Loucy (cell line): ENCODE measurements at regions not wholly inside any gene's neighbourhood (a gene's known extent, or its start where the extent isn't known, plus 50 kb on each side); places are given as distances from the start of the nearest gene placed in this dataset.

Source experiments
- H2AFZ ChIP-seq: fragments of 200-600 bp; sonication (generic); 2 replicates; pipeline ENCODE4 v1.6.0; 2016; ENCODE audit warnings: antibody characterized with exemption, mild to moderate bottlenecking, low read length, moderate library complexity
- H3F3A ChIP-seq: fragments of 200-600 bp; 2 replicates; pipeline ENCODE4 v1.6.0; 2016; ENCODE audit warnings: antibody characterized with exemption, low read depth, mild to moderate bottlenecking
- H3K27me3 ChIP-seq: fragments of 200-600 bp; sonication (generic); 2 replicates; pipeline ENCODE4 v1.6.1; 2014; ENCODE audit warnings: low read length, mild to moderate bottlenecking; ENCODE audit not compliant: insufficient read depth, poor library complexity, severe bottlenecking
- H3K36me3 ChIP-seq: fragments of 200-600 bp; sonication (generic); 2 replicates; pipeline ENCODE4 v1.6.1; 2016; ENCODE audit warnings: low read length; ENCODE audit not compliant: insufficient read depth
- H3K4me1 ChIP-seq: fragments of 200-600 bp; sonication (generic); 2 replicates; pipeline ENCODE4 v1.5.1; 2014; ENCODE audit warnings: low read length, mild to moderate bottlenecking; ENCODE audit not compliant: insufficient read depth, poor library complexity, severe bottlenecking
- H3K4me2 ChIP-seq: fragments of 200-600 bp; sonication (generic); 2 replicates; pipeline ENCODE4 v1.6.0; 2014; ENCODE audit warnings: antibody characterized with exemption, low read length, low read depth, mild to moderate bottlenecking; ENCODE audit not compliant: poor library complexity, severe bottlenecking
- H3K4me3 ChIP-seq: fragments of 200-600 bp; sonication (generic); 2 replicates; pipeline ENCODE4 v1.5.1; 2014; ENCODE audit warnings: low read length, mild to moderate bottlenecking, mixed read lengths; ENCODE audit not compliant: poor library complexity, severe bottlenecking
- H3K79me2 ChIP-seq: fragments of 200-600 bp; sonication (generic); 2 replicates; pipeline ENCODE4 v1.6.1; 2014; ENCODE audit warnings: low read length; ENCODE audit not compliant: insufficient read depth
- H3K9ac ChIP-seq: fragments of 200-600 bp; sonication (generic); 2 replicates; pipeline ENCODE4 v1.6.0; 2014; ENCODE audit warnings: mild to moderate bottlenecking, low read depth, low read length, moderate library complexity; ENCODE audit not compliant: poor library complexity, severe bottlenecking
- H3K9me2 ChIP-seq: fragments of 200-600 bp; sonication (generic); replicated peaks from 2 replicates; pipeline ENCODE4 v1.6.1; 2016; ENCODE audit warnings: low read depth, low read length, mixed read lengths
- H3K9me3 ChIP-seq: fragments of 200-600 bp; sonication (generic); 2 replicates; pipeline ENCODE4 v1.6.1; 2014; ENCODE audit warnings: mild to moderate bottlenecking, antibody characterized with exemption, low read length, low read depth; ENCODE audit not compliant: insufficient read depth
- H4K20me1 ChIP-seq: fragments of 200-600 bp; sonication (generic); 2 replicates; pipeline ENCODE4 v1.6.0; 2014; ENCODE audit warnings: antibody characterized with exemption, low read length, mild to moderate bottlenecking; ENCODE audit not compliant: insufficient read depth, poor library complexity, severe bottlenecking
- CTCF ChIP-seq: fragments of 200-600 bp; sonication (generic); conservative IDR thresholded peaks from 2 replicates; pipeline ENCODE4 v1.5.1; 2014; ENCODE audit warnings: mild to moderate bottlenecking, antibody characterized with exemption, low read length
- EZH2phosphoT487 ChIP-seq: fragments of 200-600 bp; IDR thresholded peaks from 2 replicates; pipeline ENCODE4 v1.6.1; 2018; ENCODE audit warnings: antibody characterized with exemption, mild to moderate bottlenecking, moderate library complexity, borderline replicate concordance

GRCh38 chr4:11609751-11610150 lies 181.1 kb upstream of the HS3ST1 start:
- no peaks in the 10 kb centered on the region for H3K4me1 ChIP-seq
- H2AFZ ChIP-seq: no peak overlapping the region
- H3K36me3 ChIP-seq: no peaks in the 10 kb centered on the region
- H3K27me3 ChIP-seq: no peaks in the 10 kb centered on the region
- TF ChIP-seq EZH2phosphoT487: no peak
- no peak for TF ChIP-seq CTCF
- no peaks in the 10 kb centered on the region for H3K9me2 ChIP-seq
- H3K4me2 ChIP-seq: no peak overlapping the region
- no peaks in the 10 kb centered on the region for H3K79me2 ChIP-seq
- H3K9ac ChIP-seq: no peak overlapping the region
- H3K4me3 ChIP-seq: no peak overlapping the region
- H3K9me3 ChIP-seq: no peaks in the 10 kb centered on the region
- no peaks in the 10 kb centered on the region for H3F3A ChIP-seq
- no peaks in the 10 kb centered on the region for H4K20me1 ChIP-seq

GRCh38 chr4:11608992-11609391 lies 180.3 kb upstream of the HS3ST1 start:
- H3K79me2 ChIP-seq: no peaks in the 10 kb centered on the region
- no peak overlapping the region for H3K4me2 ChIP-seq
- no peaks in the 10 kb centered on the region for H3F3A ChIP-seq
- no peaks in the 10 kb centered on the region for H4K20me1 ChIP-seq
- H3K9me2 ChIP-seq: no peaks in the 10 kb centered on the region
- H3K36me3 ChIP-seq: no peaks in the 10 kb centered on the region
- no peaks in the 10 kb centered on the region for H3K9me3 ChIP-seq
- no peaks in the 10 kb centered on the region for H3K27me3 ChIP-seq
- no peak overlapping the region for H3K4me3 ChIP-seq
- TF ChIP-seq CTCF (no peak), EZH2phosphoT487 (no peak)
- no peak overlapping the region for H3K9ac ChIP-seq
- no peak overlapping the region for H2AFZ ChIP-seq
- no peaks in the 10 kb centered on the region for H3K4me1 ChIP-seq

GRCh38 chr4:11606078-11606477 lies 177.4 kb upstream of the HS3ST1 start:
- Histone ChIP-seq H3K79me2 (no peaks in the 10 kb centered on the region), H3K4me2 (no peak overlapping the region), H3K9me2 (no peaks in the 10 kb centered on the region), H3K9me3 (no peaks in the 10 kb centered on the region), H3K4me1 (no peaks in the 10 kb centered on the region), H2AFZ (no peak overlapping the region), H3K9ac (no peak overlapping the region), H4K20me1 (no peaks in the 10 kb centered on the region), H3K27me3 (no peaks in the 10 kb centered on the region), H3F3A (no peaks in the 10 kb centered on the region), H3K4me3 (no peak overlapping the region), H3K36me3 (no peaks in the 10 kb centered on the region)
- TF ChIP-seq CTCF (no peak), EZH2phosphoT487 (no peak)
